ENCODE measurements at regions not wholly inside any gene's neighbourhood (a gene's known extent, or its start where the extent isn't known, plus 50 kb on each side); places are given as distances from the start of the nearest gene placed in this dataset.

GRCh38 chrX:138946926-138947325 is 235.4 kb upstream of the FGF13 start:
- Mint-ChIP-seq H3K27me3 (ENCODE audit: low read depth) (no peaks in the 10 kb centered on the region), H3K9me3 (ENCODE audit: low read depth) (peaks cover 23% of the 10 kb centered on the region), H3K27ac (ENCODE audit: unreplicated experiment) (no peak overlapping the region), H3K36me3 (ENCODE audit: low read depth) (no peaks in the 10 kb centered on the region), H3K4me1 (ENCODE audit: low read depth) (no peaks in the 10 kb centered on the region), H3K4me3 (ENCODE audit: unreplicated experiment) (no peak overlapping the region)
- TF ChIP-seq CTCF (IDR thresholded peaks at IDR 0.05) = no peak
- no peak for DNase-seq (ENCODE audit: low spot score)

- Mint-ChIP-seq H3K4me1 (ENCODE audit: low read depth) (no peaks in the 10 kb centered on the region), H3K36me3 (ENCODE audit: low read depth) (no peaks in the 10 kb centered on the region), H3K27ac (ENCODE audit: unreplicated experiment) (no peak overlapping the region), H3K9me3 (ENCODE audit: low read depth) (peaks cover 17% of the 10 kb centered on the region), H3K27me3 (ENCODE audit: low read depth) (no peaks in the 10 kb centered on the region), H3K4me3 (ENCODE audit: unreplicated experiment) (no peak overlapping the region)
- no peak for TF ChIP-seq CTCF (IDR thresholded peaks at IDR 0.05)
- no peak for DNase-seq (ENCODE audit: low spot score)
Measured at GRCh38 chrX:138945219-138945618, 233.7 kb upstream of the FGF13 start.

GRCh38 chrX:138939038-138939437 is 227.5 kb upstream of the FGF13 start:
- no peaks in the 10 kb centered on the region for H3K27me3 Mint-ChIP-seq (ENCODE audit: low read depth)
- peaks cover 9% of the 10 kb centered on the region for H3K9me3 Mint-ChIP-seq (ENCODE audit: low read depth)
- H3K27ac Mint-ChIP-seq (ENCODE audit: unreplicated experiment) = no peak overlapping the region
- DNase-seq (ENCODE audit: low spot score) = no peak
- TF ChIP-seq CTCF (IDR thresholded peaks at IDR 0.05) = no peak
- H3K4me3 Mint-ChIP-seq (ENCODE audit: unreplicated experiment) = no peak overlapping the region
- H3K4me1 Mint-ChIP-seq (ENCODE audit: low read depth) = no peaks in the 10 kb centered on the region
- H3K36me3 Mint-ChIP-seq (ENCODE audit: low read depth) = no peaks in the 10 kb centered on the region

GRCh38 chrX:138938003-138938402 is 226.5 kb upstream of the FGF13 start:
- H3K4me3 Mint-ChIP-seq (ENCODE audit: unreplicated experiment) = no peak overlapping the region
- H3K4me1 Mint-ChIP-seq (ENCODE audit: low read depth) = no peaks in the 10 kb centered on the region
- H3K36me3 Mint-ChIP-seq (ENCODE audit: low read depth) = no peaks in the 10 kb centered on the region
- no peak overlapping the region for H3K27ac Mint-ChIP-seq (ENCODE audit: unreplicated experiment)
- no peaks in the 10 kb centered on the region for H3K27me3 Mint-ChIP-seq (ENCODE audit: low read depth)
- no peak for TF ChIP-seq CTCF (IDR thresholded peaks at IDR 0.05)
- no peak for DNase-seq (ENCODE audit: low spot score)
- H3K9me3 Mint-ChIP-seq (ENCODE audit: low read depth) = peaks cover 9% of the 10 kb centered on the region

GRCh38 chrX:138931212-138931611 is 219.7 kb upstream of the FGF13 start:
- H3K9me3 Mint-ChIP-seq (ENCODE audit: low read depth) = peaks cover 3% of the 10 kb centered on the region
- H3K36me3 Mint-ChIP-seq (ENCODE audit: low read depth) = no peaks in the 10 kb centered on the region
- H3K4me3 Mint-ChIP-seq (ENCODE audit: unreplicated experiment) = no peak overlapping the region
- no peak for TF ChIP-seq CTCF (IDR thresholded peaks at IDR 0.05)
- no peaks in the 10 kb centered on the region for H3K4me1 Mint-ChIP-seq (ENCODE audit: low read depth)
- no peak overlapping the region for H3K27ac Mint-ChIP-seq (ENCODE audit: unreplicated experiment)
- H3K27me3 Mint-ChIP-seq (ENCODE audit: low read depth) = no peaks in the 10 kb centered on the region
- DNase-seq (ENCODE audit: low spot score) = no peak
